Duodenal mucosa (tissue), 2 donors: ENCODE measurements at regions not wholly inside any gene's neighbourhood (a gene's known extent, or its start where the extent isn't known, plus 50 kb on each side); places are given as distances from the start of the nearest gene placed in this dataset.

ENCODE experiments used
- H3K27ac ChIP-seq: one replicate; pipeline ENCODE4 v1.7.0; 2013; ENCODE audit warnings: low read depth, low read length
- H3K27me3 ChIP-seq, 2 donors: one replicate each; pipeline ENCODE4 v1.7.0; 2013; ENCODE audit warnings: low read length in 2 of 2, control low read depth in 1 of 2; ENCODE audit not compliant: insufficient read depth in 2 of 2, control insufficient read depth in 1 of 2
- H3K36me3 ChIP-seq, 2 donors: one replicate each; pipeline ENCODE4 v1.7.0; 2013; ENCODE audit warnings: low read length in 2 of 2, control low read depth in 1 of 2; ENCODE audit not compliant: insufficient read depth in 2 of 2, control insufficient read depth in 1 of 2
- H3K4me1 ChIP-seq, 2 donors: one replicate each; pipeline ENCODE4 v1.7.0; 2013; ENCODE audit warnings: low read length in 2 of 2, control low read depth in 1 of 2; ENCODE audit not compliant: insufficient read depth in 2 of 2, control insufficient read depth in 1 of 2
- H3K4me3 ChIP-seq, 2 donors: one replicate each; pipeline ENCODE4 v1.7.0; 2013; ENCODE audit warnings: low read length in 2 of 2, low read depth in 1 of 2
- H3K9ac ChIP-seq, 2 donors: one replicate each; pipeline ENCODE4 v1.7.0; 2013; ENCODE audit warnings: low read length in 2 of 2, low read depth in 1 of 2
- H3K9me3 ChIP-seq, 2 donors: one replicate each; pipeline ENCODE4 v1.7.0; 2013; ENCODE audit warnings: low read length in 2 of 2, control low read depth in 1 of 2; ENCODE audit not compliant: control insufficient read depth in 1 of 2

GRCh38 chr2:47238638-47239037 lies 62.3 kb upstream of the CALM2 start:
- Histone ChIP-seq H3K9ac (no peak overlapping the region), H3K27ac (no peak overlapping the region), H3K27me3 (no peaks in the 10 kb centered on the region), H3K36me3 (no peaks in the 10 kb centered on the region), H3K4me1 (no peaks in the 10 kb centered on the region), H3K9me3 (no peaks in the 10 kb centered on the region), H3K4me3 (no peak overlapping the region)

- H3K27ac ChIP-seq = no peak overlapping the region
- H3K9ac ChIP-seq = no peak overlapping the region
- no peaks in the 10 kb centered on the region for H3K4me1 ChIP-seq
- no peaks in the 10 kb centered on the region for H3K36me3 ChIP-seq
- no peaks in the 10 kb centered on the region for H3K27me3 ChIP-seq
- no peak overlapping the region for H3K4me3 ChIP-seq
- no peaks in the 10 kb centered on the region for H3K9me3 ChIP-seq
Measured at GRCh38 chr2:47237375-47238334, 61.3 kb upstream of the CALM2 start.

- Histone ChIP-seq H3K4me1 (no peaks in the 10 kb centered on the region), H3K36me3 (no peaks in the 10 kb centered on the region), H3K27ac (no peak overlapping the region), H3K9ac (no peak overlapping the region), H3K4me3 (no peak overlapping the region), H3K9me3 (no peaks in the 10 kb centered on the region), H3K27me3 (no peaks in the 10 kb centered on the region)
Measured at GRCh38 chr2:47236503-47237215, 60.3 kb upstream of the CALM2 start.

GRCh38 chr2:47235132-47235531 lies 58.8 kb upstream of the CALM2 start:
- H3K9ac ChIP-seq = no peak overlapping the region
- no peak overlapping the region for H3K4me3 ChIP-seq
- no peaks in the 10 kb centered on the region for H3K27me3 ChIP-seq
- H3K9me3 ChIP-seq = no peaks in the 10 kb centered on the region
- H3K4me1 ChIP-seq = no peaks in the 10 kb centered on the region
- no peak overlapping the region for H3K27ac ChIP-seq
- H3K36me3 ChIP-seq = no peaks in the 10 kb centered on the region

DNA sequence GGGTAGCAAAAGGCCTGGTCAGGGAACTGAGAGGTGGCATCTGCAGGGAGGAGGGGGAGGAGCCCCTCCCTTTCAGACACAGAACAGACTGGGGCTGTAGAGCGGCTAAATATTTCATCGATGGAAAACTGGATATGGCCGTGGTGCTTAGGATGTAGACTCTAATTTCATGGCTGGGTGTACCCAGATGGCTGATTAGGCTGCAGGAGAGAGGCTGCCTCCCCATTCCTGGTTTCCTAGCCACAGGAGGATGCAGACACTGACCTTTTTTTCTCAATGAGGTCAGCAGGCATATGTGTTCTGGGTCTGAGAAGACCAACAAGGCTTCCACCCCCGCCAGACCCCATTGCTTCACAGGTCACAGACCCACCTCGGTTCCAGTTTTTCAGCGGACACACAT lies 58.1 kb upstream of the CALM2 start:
- H3K4me3 ChIP-seq = no peak overlapping the region
- H3K36me3 ChIP-seq = no peaks in the 10 kb centered on the region
- no peaks in the 10 kb centered on the region for H3K4me1 ChIP-seq
- H3K9me3 ChIP-seq = no peaks in the 10 kb centered on the region
- H3K27me3 ChIP-seq = no peaks in the 10 kb centered on the region
- H3K27ac ChIP-seq = no peak overlapping the region
- H3K9ac ChIP-seq = no peak overlapping the region

GRCh38 chr2:47232738-47233415 lies 56.6 kb upstream of the CALM2 start:
- H3K36me3 ChIP-seq = no peaks in the 10 kb centered on the region
- H3K9me3 ChIP-seq = no peaks in the 10 kb centered on the region
- no peak overlapping the region for H3K9ac ChIP-seq
- H3K4me1 ChIP-seq = no peaks in the 10 kb centered on the region
- no peak overlapping the region for H3K27ac ChIP-seq
- H3K4me3 ChIP-seq = no peak overlapping the region
- no peaks in the 10 kb centered on the region for H3K27me3 ChIP-seq

DNA sequence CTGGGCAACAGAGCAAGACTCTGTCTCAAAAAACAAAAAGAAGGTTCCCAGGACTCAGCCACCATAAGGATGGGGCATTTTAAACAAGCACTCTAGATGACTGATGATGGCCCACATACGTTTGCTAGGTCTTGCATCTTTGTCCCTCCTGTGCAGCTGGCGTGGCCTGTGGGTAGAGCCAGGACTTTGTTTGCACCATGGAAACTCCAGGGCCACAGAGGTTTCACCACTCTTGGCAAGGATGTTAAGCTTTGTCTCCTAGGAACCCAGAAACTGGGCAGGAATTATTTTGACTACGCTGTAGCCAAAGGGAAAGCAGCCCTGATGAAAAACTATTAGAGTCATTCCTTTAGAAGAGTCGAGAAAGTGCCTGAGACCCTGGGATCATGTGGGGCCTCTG lies 54.1 kb upstream of the CALM2 start:
- Histone ChIP-seq H3K9ac (no peak overlapping the region), H3K9me3 (no peaks in the 10 kb centered on the region), H3K4me3 (no peak overlapping the region), H3K27ac (no peak overlapping the region), H3K27me3 (no peaks in the 10 kb centered on the region), H3K36me3 (no peaks in the 10 kb centered on the region), H3K4me1 (peaks cover 12 to 17% of the 10 kb centered on the region in 2 donors)

- H3K4me1 ChIP-seq = peaks cover 23 to 27% of the 10 kb centered on the region in 2 donors
- no peaks in the 10 kb centered on the region for H3K9me3 ChIP-seq
- H3K27ac ChIP-seq = no peak overlapping the region
- no peak overlapping the region for H3K9ac ChIP-seq
- no peaks in the 10 kb centered on the region for H3K36me3 ChIP-seq
- no peak overlapping the region for H3K4me3 ChIP-seq
- no peaks in the 10 kb centered on the region for H3K27me3 ChIP-seq
Measured at GRCh38 chr2:47227532-47228279, 51.4 kb upstream of the CALM2 start.

DNA sequence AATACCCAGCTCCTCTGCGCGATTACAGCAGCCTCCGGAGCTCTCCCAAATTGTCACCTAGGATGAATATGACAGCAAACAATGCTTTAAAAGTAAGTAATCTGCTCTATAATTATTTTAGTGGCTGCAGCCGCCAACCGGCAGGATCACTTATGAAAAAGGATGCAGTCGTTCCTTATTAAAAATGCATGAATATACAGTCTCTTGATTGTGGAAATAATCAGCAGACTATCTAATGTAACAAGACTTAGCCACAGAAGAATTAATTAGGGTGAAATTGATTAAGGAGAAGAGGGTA lies 50.6 kb upstream of the CALM2 start:
- Histone ChIP-seq H3K27me3 (no peaks in the 10 kb centered on the region), H3K9me3 (no peaks in the 10 kb centered on the region), H3K9ac (no peak overlapping the region), H3K4me3 (no peak overlapping the region), H3K36me3 (no peaks in the 10 kb centered on the region), H3K4me1 (peaks cover 23 to 27% of the 10 kb centered on the region in 2 donors), H3K27ac (no peak overlapping the region)
